ENCODE measurements at regions not wholly inside any gene's neighbourhood (a gene's known extent, or its start where the extent isn't known, plus 50 kb on each side); places are given as distances from the start of the nearest gene placed in this dataset.

DNA sequence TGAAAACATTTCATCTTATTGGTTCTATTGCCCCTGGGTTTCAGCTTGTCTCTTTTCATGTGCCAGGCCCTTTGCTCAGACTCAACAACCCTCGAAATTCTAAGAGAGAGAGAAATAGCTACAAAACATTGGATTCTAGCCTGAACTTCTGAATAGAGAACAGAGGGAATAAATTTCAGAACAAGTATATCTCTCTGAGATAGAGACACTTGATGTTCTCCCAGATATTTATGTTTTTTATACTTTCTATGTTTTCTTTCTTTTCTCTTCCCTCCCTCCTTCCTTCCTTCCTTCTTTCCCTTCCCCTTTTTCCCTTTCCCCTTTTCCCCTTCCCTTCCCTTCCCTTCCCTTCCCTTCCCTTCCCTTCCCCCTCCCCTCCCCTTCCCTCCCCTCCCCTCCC is 279.5 kb upstream of the SPRED2 start:
- Mint-ChIP-seq H3K9me3 (no peaks in the 10 kb centered on the region), H3K27me3 (ENCODE audit: low read depth) (peaks cover 18% of the 10 kb centered on the region), H3K36me3 (ENCODE audit: insufficient read depth) (no peaks in the 10 kb centered on the region), H3K4me3 (no peak overlapping the region), H3K4me1 (ENCODE audit: low read depth) (no peaks in the 10 kb centered on the region)
- no peak for ATAC-seq
- DNase-seq = no peak

DNA sequence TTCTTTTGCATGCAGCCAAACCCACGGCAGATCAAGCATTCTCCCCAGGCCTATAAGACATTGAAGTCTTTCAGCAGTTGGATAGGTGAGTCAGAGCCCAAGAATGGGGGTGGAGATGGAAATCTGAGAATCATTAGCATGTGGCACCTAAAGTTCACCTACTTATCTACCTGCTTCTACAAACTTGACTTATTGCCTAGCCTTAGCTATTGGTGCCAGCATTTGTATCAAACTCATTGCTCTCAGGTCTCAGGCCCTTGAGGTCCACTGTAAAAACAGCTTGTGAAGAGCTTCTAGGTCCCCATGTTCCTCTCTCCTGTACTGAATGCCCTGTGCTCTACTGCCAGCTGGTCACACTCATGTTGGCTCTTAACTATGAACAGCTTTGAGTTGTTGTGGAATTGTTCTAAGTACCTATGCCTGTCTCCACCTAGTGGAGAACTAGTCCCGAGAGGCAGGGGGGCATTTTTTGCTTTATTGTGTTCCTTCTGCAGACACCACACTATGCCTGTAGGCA is 278.4 kb upstream of the SPRED2 start:
- no peaks in the 10 kb centered on the region for H3K36me3 Mint-ChIP-seq (ENCODE audit: insufficient read depth)
- H3K27me3 Mint-ChIP-seq (ENCODE audit: low read depth) = peaks cover 14% of the 10 kb centered on the region
- no peaks in the 10 kb centered on the region for H3K9me3 Mint-ChIP-seq
- no peak for DNase-seq
- no peak for ATAC-seq
- H3K4me3 Mint-ChIP-seq = no peak overlapping the region
- no peaks in the 10 kb centered on the region for H3K4me1 Mint-ChIP-seq (ENCODE audit: low read depth)

DNA sequence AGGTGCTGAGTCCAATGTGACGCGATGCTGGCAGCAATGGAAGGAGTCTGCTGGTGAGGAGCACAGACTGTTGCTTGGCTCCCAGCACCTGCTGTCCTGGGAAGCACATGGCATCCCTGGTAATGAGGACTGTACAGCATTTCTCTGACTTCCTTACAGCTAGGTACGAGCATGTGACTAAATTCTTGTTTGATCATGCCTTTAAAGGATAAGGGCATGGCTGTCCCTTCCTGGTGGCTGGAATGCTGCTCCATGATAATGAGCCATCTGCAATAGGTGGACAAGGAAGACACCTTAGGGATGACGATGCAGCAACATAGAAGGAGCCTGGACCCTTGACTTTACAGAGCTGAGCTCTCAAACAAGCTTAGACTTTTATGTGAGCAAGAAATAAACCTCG is 278.0 kb upstream of the SPRED2 start:
- Mint-ChIP-seq H3K4me3 (no peak overlapping the region), H3K27me3 (ENCODE audit: low read depth) (peaks cover 14% of the 10 kb centered on the region), H3K9me3 (no peaks in the 10 kb centered on the region), H3K36me3 (ENCODE audit: insufficient read depth) (no peaks in the 10 kb centered on the region), H3K4me1 (ENCODE audit: low read depth) (no peaks in the 10 kb centered on the region)
- no peak for DNase-seq
- no peak for ATAC-seq

DNA sequence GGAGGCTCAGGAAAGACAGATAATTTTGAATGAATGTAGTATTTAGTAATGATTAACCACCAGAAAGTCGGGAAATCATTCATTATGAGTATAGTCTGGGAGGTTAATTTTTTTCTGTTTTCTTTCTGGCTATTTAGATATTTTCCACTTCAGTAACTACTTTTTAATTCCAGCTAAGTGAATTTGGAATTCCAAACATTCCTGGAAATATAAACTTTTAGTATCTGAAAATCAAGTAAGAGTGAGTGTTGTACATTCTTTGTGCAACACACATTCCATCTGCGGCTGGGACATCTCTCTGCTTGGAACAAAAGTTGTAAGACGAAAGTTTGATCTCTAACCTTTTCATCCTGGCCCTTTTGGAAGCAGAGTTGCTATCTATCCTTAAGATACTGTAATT is 275.7 kb upstream of the SPRED2 start:
- DNase-seq = no peak
- H3K4me3 Mint-ChIP-seq = no peak overlapping the region
- H3K9me3 Mint-ChIP-seq = no peaks in the 10 kb centered on the region
- H3K4me1 Mint-ChIP-seq (ENCODE audit: low read depth) = no peaks in the 10 kb centered on the region
- no peak for ATAC-seq
- no peaks in the 10 kb centered on the region for H3K36me3 Mint-ChIP-seq (ENCODE audit: insufficient read depth)
- peaks cover 17% of the 10 kb centered on the region for H3K27me3 Mint-ChIP-seq (ENCODE audit: low read depth)

DNA sequence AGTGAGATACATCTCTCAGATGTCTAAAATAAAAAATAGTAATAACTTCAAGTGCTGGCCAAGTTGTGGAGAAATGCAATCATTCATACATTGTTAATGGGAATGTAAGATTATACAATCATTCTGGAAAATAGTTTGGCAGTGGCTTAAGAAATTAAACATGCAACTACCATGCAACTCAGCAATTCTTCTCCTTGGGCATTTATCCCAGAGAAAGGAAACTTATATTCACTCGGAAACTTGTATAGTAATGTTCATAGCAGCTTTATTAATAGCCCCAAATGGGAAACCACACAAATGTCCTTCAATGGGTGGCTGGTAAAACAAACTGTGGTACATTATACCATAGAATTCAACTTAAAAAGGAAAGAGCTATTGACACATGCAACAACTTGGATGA is 274.0 kb upstream of the SPRED2 start:
- DNase-seq (no peak), ATAC-seq (no peak)
- no peaks in the 10 kb centered on the region for H3K36me3 Mint-ChIP-seq (ENCODE audit: insufficient read depth)
- no peaks in the 10 kb centered on the region for H3K9me3 Mint-ChIP-seq
- H3K4me3 Mint-ChIP-seq = no peak overlapping the region
- H3K4me1 Mint-ChIP-seq (ENCODE audit: low read depth) = no peaks in the 10 kb centered on the region
- peaks cover 20% of the 10 kb centered on the region for H3K27me3 Mint-ChIP-seq (ENCODE audit: low read depth)

DNA sequence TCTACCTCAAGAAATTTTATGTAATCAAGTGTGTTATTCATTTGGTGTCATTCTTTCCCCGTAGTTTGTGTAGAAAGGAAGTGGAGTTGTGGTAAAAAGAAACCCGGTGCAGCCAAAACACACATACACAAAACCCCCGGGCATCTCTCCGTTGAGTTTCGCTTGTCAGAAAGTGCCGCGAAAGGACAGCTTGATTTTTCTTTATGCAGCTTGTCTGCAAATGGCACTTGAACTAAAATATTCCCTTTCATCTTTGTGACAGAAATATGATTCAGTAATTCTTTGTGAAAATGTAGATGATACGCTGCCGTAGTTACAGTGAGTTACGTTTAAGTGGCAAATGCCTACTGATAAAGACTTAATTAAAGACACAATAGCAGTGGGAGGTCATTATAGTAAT is 268.8 kb upstream of the SPRED2 start:
- DNase-seq (no peak), ATAC-seq (no peak)
- Mint-ChIP-seq H3K4me1 (ENCODE audit: low read depth) (no peaks in the 10 kb centered on the region), H3K36me3 (ENCODE audit: insufficient read depth) (no peaks in the 10 kb centered on the region), H3K9me3 (no peaks in the 10 kb centered on the region), H3K4me3 (no peak overlapping the region), H3K27me3 (ENCODE audit: low read depth) (peaks cover 14% of the 10 kb centered on the region)

DNA sequence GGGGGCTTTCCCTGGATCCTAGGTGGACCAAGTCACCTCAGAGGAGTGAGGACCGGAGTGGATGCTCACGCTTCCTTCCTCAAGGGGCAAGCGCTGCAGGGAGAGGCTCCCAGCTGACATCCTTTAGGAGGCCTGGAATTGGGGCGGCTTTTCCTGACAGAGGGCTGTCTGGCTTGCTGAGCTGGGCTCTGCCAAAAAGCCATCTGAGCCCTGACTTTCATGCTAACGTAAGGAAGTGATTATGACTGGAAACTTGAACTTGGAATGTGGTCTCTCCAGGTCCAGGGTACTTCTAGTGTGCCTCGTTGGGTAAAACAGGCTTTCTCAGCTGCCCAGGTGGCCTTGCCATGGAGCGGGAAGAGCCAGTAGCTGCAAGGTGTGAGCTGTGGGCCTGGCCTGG is 268.3 kb upstream of the SPRED2 start:
- Mint-ChIP-seq H3K27me3 (ENCODE audit: low read depth) (peaks cover 14% of the 10 kb centered on the region), H3K36me3 (ENCODE audit: insufficient read depth) (no peaks in the 10 kb centered on the region), H3K4me3 (no peak overlapping the region), H3K4me1 (ENCODE audit: low read depth) (no peaks in the 10 kb centered on the region), H3K9me3 (no peaks in the 10 kb centered on the region)
- ATAC-seq = no peak
- no peak for DNase-seq

DNA sequence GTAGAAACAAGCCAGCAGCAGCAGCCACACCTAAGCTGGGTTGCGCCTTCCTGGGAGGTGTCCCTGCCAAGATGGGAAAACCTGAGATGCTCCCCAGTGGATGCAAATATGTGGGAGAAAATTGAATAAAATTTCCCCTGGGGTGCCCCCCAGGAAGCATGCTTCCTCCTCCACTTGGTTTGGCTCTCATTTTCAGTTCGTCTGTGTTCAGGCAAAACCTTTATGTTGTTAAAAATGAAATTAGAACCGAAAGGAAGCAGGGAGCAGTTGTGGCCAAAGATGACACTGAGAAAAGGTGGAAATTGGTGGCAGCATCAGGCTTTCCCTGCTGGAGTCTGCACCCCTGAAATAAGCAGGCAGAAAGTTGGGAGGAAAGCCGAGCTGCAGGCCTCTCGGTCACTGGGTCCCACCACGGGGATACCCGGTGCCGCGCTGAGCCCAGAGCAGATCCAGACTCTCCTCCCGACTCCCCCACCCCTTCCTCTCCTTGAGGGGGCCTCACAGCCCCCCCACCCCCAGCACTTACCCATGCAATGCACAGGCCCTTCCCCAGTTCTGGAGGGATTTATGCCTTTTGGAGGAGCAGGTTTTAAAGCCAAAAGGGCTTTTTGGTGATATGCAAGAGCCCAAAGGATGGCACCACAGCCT is 267.7 kb upstream of the SPRED2 start:
- Mint-ChIP-seq H3K4me1 (ENCODE audit: low read depth) (no peaks in the 10 kb centered on the region), H3K36me3 (ENCODE audit: insufficient read depth) (no peaks in the 10 kb centered on the region), H3K27me3 (ENCODE audit: low read depth) (peaks cover 14% of the 10 kb centered on the region), H3K9me3 (no peaks in the 10 kb centered on the region), H3K4me3 (no peak overlapping the region)
- ATAC-seq (no peak), DNase-seq (no peak)

DNA sequence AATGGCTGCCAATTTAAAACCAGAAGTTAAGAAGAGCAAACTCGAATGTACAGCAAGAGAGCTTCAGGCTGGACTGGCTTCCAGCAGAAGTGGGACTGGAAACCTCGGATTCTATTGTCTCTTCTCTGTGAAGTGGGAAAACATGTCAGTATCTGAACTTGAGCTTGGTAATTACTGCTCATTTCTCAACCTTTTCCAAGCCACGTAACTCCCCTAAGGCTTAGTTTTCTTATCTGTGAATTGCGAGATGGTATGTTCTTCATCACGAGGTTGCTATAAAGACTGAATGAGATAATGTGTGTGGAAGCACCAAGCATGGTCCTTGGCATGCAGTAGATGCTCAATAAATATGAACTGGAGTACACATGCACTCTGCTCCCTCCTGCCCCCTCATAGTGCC is 259.4 kb upstream of the SPRED2 start:
- peaks cover 14% of the 10 kb centered on the region for H3K27me3 Mint-ChIP-seq (ENCODE audit: low read depth)
- no peak overlapping the region for H3K4me3 Mint-ChIP-seq

DNA sequence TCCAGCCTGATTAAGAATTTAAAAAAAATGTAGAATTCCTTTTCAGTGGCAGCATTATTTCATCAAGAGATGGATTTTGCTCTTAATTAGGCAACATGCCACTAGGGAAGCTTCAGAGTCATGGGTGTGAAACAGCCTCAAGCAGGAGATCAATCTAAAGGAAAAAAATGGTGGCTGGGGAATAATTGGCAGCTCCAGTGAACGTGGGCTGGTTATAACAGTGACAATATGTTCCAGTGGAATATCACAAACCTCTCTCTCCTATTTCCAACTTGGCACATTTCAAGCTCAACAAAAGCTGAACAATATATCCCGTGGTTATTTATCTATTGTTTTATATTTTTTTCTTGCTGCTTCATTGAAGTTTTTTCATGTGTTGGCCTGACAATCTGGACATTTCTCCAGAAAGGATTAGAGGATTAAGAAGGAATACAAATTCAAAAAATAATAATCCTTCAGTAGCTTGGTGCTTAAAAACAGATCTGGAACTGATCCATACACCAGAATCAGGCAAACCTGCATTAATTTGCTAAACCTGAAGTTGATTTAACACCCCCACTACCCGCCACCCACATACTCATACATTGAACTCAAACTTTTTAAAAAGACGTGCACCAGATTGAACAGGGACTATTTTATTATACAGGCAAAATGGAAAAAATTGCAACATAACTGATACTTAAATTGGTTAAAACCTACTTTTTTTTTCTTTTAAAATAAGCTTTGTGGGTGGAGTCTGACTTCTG is 255.9 kb upstream of the SPRED2 start:
- Mint-ChIP-seq H3K27me3 (ENCODE audit: low read depth) (peaks cover 15% of the 10 kb centered on the region), H3K4me1 (ENCODE audit: low read depth) (no peaks in the 10 kb centered on the region), H3K9me3 (peaks cover 3% of the 10 kb centered on the region), H3K4me3 (no peak overlapping the region), H3K36me3 (ENCODE audit: insufficient read depth) (no peaks in the 10 kb centered on the region)
- ATAC-seq (no peak), DNase-seq (no peak)

More for the DNA sequence above, 259.4 kb upstream of the SPRED2 start:
- Mint-ChIP-seq H3K36me3 (ENCODE audit: insufficient read depth) (no peaks in the 10 kb centered on the region), H3K4me1 (ENCODE audit: low read depth) (no peaks in the 10 kb centered on the region), H3K9me3 (no peaks in the 10 kb centered on the region)
- ATAC-seq (no peak), DNase-seq (no peak)

DNA sequence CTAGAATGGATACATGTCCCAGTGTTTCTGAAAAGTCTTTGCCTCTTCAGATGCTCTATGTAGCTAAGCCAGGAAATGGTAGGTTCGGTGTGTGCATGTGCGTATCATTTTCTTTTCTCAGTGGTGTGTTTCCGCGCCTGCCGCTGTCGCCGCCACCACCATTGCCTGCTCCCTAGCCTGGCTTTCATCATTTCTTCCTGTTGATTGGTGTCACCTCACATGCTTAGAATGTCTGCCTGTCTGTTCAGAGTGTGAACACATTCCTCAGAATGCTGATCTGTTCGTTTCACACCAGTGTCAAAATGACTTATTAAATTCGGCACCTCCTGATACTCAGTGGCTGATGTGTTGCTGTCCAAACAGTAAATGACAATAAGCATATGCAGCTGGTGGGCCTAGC is 255.2 kb upstream of the SPRED2 start:
- Mint-ChIP-seq H3K4me1 (ENCODE audit: low read depth) (no peaks in the 10 kb centered on the region), H3K4me3 (no peak overlapping the region), H3K9me3 (peaks cover 4% of the 10 kb centered on the region), H3K27me3 (ENCODE audit: low read depth) (peaks cover 13% of the 10 kb centered on the region), H3K36me3 (ENCODE audit: insufficient read depth) (no peaks in the 10 kb centered on the region)
- no peak for ATAC-seq
- no peak for DNase-seq

DNA sequence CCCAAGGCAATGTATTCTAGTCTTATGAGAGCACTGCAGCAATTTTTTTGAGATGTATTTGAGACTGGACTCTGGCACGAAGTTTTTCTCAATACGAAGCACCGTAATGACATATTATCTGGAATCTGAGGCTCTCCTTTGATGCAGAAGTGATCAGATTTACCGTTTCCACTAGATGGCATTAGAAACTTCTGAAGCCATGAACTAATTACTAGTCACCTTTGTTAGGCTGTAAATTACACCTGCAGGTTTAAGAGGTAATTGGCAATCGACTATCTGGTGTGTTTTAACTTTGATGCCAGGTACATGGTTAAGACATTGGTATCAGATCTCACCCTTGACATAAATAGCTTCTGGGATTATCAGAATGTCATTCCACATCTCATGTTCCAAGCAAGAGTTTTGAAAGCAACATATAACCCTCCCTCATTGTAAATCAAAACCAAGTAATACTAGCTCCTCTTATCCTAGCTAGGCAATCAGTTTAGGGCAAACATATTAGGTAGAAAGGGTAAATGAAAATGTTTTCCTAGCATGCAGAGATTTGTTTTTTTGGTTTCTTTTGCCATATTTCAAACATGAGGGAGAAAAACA is 254.6 kb upstream of the SPRED2 start:
- peaks cover 13% of the 10 kb centered on the region for H3K27me3 Mint-ChIP-seq (ENCODE audit: low read depth)
- DNase-seq = no peak
- no peak overlapping the region for H3K4me3 Mint-ChIP-seq
- ATAC-seq = no peak
- peaks cover 4% of the 10 kb centered on the region for H3K9me3 Mint-ChIP-seq
- H3K4me1 Mint-ChIP-seq (ENCODE audit: low read depth) = no peaks in the 10 kb centered on the region
- H3K36me3 Mint-ChIP-seq (ENCODE audit: insufficient read depth) = no peaks in the 10 kb centered on the region

DNA sequence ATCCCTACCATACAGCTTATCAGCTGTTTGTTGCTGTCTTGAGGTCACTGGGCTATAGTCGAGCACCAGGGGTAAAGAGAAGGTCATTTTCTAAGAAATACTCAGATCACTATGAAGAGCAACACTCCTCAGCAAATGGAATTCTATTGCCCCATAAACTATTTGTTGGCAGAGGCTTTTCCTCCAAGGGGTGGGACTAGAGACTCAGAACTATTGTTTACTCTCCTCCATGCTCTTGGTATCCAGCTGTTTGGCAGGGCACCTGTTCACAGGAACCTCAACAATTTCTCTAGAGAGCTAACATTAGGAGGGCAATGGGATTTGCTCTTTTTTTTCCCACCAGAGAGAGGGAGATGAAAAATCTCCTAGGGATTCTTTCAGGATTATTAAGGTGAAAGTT is 249.1 kb upstream of the SPRED2 start:
- no peaks in the 10 kb centered on the region for H3K4me1 Mint-ChIP-seq (ENCODE audit: low read depth)
- peaks cover 6% of the 10 kb centered on the region for H3K27me3 Mint-ChIP-seq (ENCODE audit: low read depth)
- DNase-seq (no peak), ATAC-seq (no peak)
- peaks cover 4% of the 10 kb centered on the region for H3K9me3 Mint-ChIP-seq
- H3K4me3 Mint-ChIP-seq = no peak overlapping the region
- H3K36me3 Mint-ChIP-seq (ENCODE audit: insufficient read depth) = no peaks in the 10 kb centered on the region

DNA sequence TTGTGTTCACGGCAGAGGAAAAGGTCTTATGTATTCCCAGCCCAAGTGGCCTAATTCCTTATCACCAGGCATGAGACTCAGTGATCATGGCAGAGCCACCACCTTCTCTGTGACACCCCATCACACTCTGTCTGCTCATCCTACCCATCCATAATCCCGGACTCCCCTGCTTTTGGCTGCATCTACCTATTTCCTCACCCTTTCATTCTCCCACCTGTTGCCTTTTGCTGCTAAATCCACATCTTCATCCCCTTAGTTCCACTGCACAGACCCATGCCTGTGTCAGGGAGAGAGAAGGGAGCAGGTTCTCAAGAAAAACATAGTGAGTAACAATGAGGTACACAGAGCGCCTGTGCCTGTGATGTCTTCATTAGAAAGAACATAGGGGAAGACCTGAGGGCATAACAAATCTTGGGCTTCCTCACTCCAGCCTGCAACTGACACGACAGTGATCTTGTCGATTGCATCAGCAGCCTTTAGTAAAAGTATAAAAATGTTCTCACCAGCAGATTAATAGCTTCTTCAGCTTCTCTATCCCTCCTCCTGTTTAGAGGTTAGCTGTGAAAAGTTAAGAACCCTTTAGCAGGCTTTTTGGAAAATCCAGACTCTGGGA is 246.5 kb upstream of the SPRED2 start:
- Mint-ChIP-seq H3K4me1 (ENCODE audit: low read depth) (no peaks in the 10 kb centered on the region), H3K27me3 (ENCODE audit: low read depth) (peaks cover 12% of the 10 kb centered on the region), H3K4me3 (no peak overlapping the region), H3K9me3 (peaks cover 14% of the 10 kb centered on the region), H3K36me3 (ENCODE audit: insufficient read depth) (no peaks in the 10 kb centered on the region)
- DNase-seq = no peak
- ATAC-seq = no peak
